Liver (tissue), 8 donors: ENCODE measurements at regions not wholly inside any gene's neighbourhood (a gene's known extent, or its start where the extent isn't known, plus 50 kb on each side); places are given as distances from the start of the nearest gene placed in this dataset.

Source experiments
- DNase-seq: peaks from one replicate; pipeline ENCODE4 v3.0.0-alpha.2; 2017; ENCODE audit warnings: low spot score
- H3K27ac ChIP-seq, 2 donors: one replicate each; pipeline ENCODE4 v1.7.0; 2013; ENCODE audit warnings: inconsistent platforms in 2 of 2, low read length in 2 of 2, control low read depth in 1 of 2, low read depth in 1 of 2, mild to moderate bottlenecking in 1 of 2
- H3K27me3 ChIP-seq, 4 donors: one replicate each; pipeline versions ENCODE4 v1.6.1 to v1.7.0; 2013; ENCODE audit warnings: low read length in 3 of 4, inconsistent platforms in 1 of 4, mild to moderate bottlenecking in 1 of 4, moderate library complexity in 1 of 4; ENCODE audit not compliant: control insufficient read depth in 4 of 4, insufficient read depth in 4 of 4
- H3K36me3 ChIP-seq, 4 donors: one replicate each; pipeline versions ENCODE4 v1.6.1 to v1.7.0; 2013; ENCODE audit warnings: low read length in 3 of 4, mild to moderate bottlenecking in 3 of 4, low read depth in 1 of 4, moderate library complexity in 1 of 4; ENCODE audit not compliant: control insufficient read depth in 4 of 4, insufficient read depth in 3 of 4
- H3K4me1 ChIP-seq, 4 donors: one replicate each; pipeline versions ENCODE4 v1.6.1 to v1.7.0; 2013; ENCODE audit warnings: low read length in 3 of 4, mild to moderate bottlenecking in 3 of 4, moderate library complexity in 1 of 4; ENCODE audit not compliant: control insufficient read depth in 4 of 4, insufficient read depth in 4 of 4
- H3K4me3 ChIP-seq, 3 donors: one replicate each; pipeline versions ENCODE4 v1.6.1 to v1.7.0; 2013; ENCODE audit warnings: low read length in 3 of 3, control low read depth in 1 of 3, low read depth in 1 of 3, mild to moderate bottlenecking in 1 of 3
- H3K9ac ChIP-seq, 2 donors: one replicate each; pipeline ENCODE4 v1.7.0; 2013; ENCODE audit warnings: low read length in 2 of 2, mild to moderate bottlenecking in 2 of 2, moderate library complexity in 2 of 2, control low read depth in 1 of 2, low read depth in 1 of 2
- H3K9me3 ChIP-seq, 4 donors: one replicate each; pipeline versions ENCODE4 v1.6.1 to v1.7.0; 2013; ENCODE audit warnings: low read length in 3 of 4; ENCODE audit not compliant: control insufficient read depth in 4 of 4
- FOXA1 ChIP-seq: IDR thresholded peaks from 2 replicates; pipeline ENCODE4 v1.6.1; 2016; ENCODE audit warnings: antibody characterized with exemption
- FOXA2 ChIP-seq: IDR thresholded peaks from 2 replicates; pipeline ENCODE4 v1.6.1; 2016; ENCODE audit warnings: antibody characterized with exemption
- HNF4A ChIP-seq, 2 donors: conservative IDR thresholded peaks; 2 replicates each; pipeline ENCODE4 v1.6.1; 2016; ENCODE audit warnings: antibody characterized with exemption in 2 of 2, mild to moderate bottlenecking in 2 of 2
- HNF4G ChIP-seq: IDR thresholded peaks from 2 replicates; pipeline ENCODE4 v1.6.1; 2016; ENCODE audit warnings: antibody characterized with exemption
- JUND ChIP-seq, 2 donors: IDR thresholded peaks; 2 replicates each; pipeline ENCODE4 v1.6.1; 2016; ENCODE audit warnings: antibody characterized with exemption in 2 of 2
- NR2F2 ChIP-seq: IDR thresholded peaks from 2 replicates; pipeline ENCODE4 v1.6.1; 2016; ENCODE audit warnings: antibody characterized with exemption
- RXRA ChIP-seq, 2 donors: IDR thresholded peaks; 2 replicates each; pipeline ENCODE4 v1.6.1; 2017 to 2018; ENCODE audit warnings: antibody characterized with exemption in 2 of 2, mild to moderate bottlenecking in 1 of 2
- SP1 ChIP-seq: IDR thresholded peaks from 2 replicates; pipeline ENCODE4 v1.6.1; 2018; ENCODE audit warnings: antibody characterized with exemption, mild to moderate bottlenecking
- YY1 ChIP-seq: IDR thresholded peaks from 2 replicates; pipeline ENCODE4 v1.6.1; 2016; ENCODE audit warnings: antibody characterized with exemption, mild to moderate bottlenecking
- WGBS: extraction: QIAGEN DNeasy Blood & Tissue Kit; methylation state at CpG from one replicate; pipeline ENCODE4 v1.1.7; 2013; 5-methylcytosine and 5-hydroxymethylcytosine counted together
- TF ChIP-seq, protein P1 (sequence below): IDR thresholded peaks from 2 replicates; pipeline ENCODE4 v1.6.1; 2016; ENCODE audit warnings: antibody characterized with exemption
- TF ChIP-seq, protein P2 (sequence below): IDR thresholded peaks from 2 replicates; pipeline ENCODE4 v1.6.1; 2016; ENCODE audit warnings: antibody characterized with exemption
- TF ChIP-seq, protein P3 (sequence below): fragments of 150-350 bp; IDR thresholded peaks from 2 replicates; pipeline ENCODE4 v1.5.1; 2017; ENCODE audit warnings: improper control_type of control experiment, low read depth, low read length; ENCODE audit not compliant: missing input control
- TF ChIP-seq, protein P4 (sequence below): IDR thresholded peaks from 2 replicates; pipeline ENCODE4 v1.6.1; 2016; ENCODE audit warnings: antibody characterized with exemption
- donor health status: healthy.
- donor health status: healthy.
- donor health status: healthy.
- donor health status: healthy.
- donor health status: healthy.

DNA sequence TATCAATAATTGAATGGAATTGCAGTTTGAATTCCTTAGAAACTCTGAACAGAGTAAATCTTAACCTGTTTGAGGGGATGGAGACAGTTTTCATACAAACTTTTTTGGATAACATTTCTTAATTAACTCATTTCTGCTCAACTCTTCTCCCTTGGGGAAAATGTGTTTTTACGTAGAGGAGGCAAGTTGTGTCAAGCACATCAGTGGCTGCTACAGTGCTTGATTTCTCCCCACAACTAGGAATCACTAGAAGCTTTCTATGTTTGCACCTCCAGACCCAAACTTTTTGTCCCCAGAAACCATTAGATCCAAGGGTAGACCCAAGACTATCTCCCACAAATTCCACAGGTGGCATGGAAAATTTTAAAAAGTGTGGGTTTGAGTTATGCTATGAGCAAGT, 658.9 kb upstream of the FSHR start:
- H3K4me1 ChIP-seq = no peaks in the 10 kb centered on the region
- no peaks in the 10 kb centered on the region for H3K36me3 ChIP-seq
- H3K9ac ChIP-seq = no peak overlapping the region
- 77% methylated on average over 1 of the region's 1 CpG for WGBS
- H3K9me3 ChIP-seq = no peaks in the 10 kb centered on the region
- no peak for DNase-seq
- TF ChIP-seq, protein P1, sequence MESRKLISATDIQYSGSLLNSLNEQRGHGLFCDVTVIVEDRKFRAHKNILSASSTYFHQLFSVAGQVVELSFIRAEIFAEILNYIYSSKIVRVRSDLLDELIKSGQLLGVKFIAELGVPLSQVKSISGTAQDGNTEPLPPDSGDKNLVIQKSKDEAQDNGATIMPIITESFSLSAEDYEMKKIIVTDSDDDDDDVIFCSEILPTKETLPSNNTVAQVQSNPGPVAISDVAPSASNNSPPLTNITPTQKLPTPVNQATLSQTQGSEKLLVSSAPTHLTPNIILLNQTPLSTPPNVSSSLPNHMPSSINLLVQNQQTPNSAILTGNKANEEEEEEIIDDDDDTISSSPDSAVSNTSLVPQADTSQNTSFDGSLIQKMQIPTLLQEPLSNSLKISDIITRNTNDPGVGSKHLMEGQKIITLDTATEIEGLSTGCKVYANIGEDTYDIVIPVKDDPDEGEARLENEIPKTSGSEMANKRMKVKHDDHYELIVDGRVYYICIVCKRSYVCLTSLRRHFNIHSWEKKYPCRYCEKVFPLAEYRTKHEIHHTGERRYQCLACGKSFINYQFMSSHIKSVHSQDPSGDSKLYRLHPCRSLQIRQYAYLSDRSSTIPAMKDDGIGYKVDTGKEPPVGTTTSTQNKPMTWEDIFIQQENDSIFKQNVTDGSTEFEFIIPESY = no peak
- TF ChIP-seq FOXA2 = no peak
- TF ChIP-seq HNF4G = no peak
- TF ChIP-seq, protein P2, sequence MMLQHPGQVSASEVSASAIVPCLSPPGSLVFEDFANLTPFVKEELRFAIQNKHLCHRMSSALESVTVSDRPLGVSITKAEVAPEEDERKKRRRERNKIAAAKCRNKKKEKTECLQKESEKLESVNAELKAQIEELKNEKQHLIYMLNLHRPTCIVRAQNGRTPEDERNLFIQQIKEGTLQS = no peak
- no peak for TF ChIP-seq YY1
- TF ChIP-seq, protein P3, sequence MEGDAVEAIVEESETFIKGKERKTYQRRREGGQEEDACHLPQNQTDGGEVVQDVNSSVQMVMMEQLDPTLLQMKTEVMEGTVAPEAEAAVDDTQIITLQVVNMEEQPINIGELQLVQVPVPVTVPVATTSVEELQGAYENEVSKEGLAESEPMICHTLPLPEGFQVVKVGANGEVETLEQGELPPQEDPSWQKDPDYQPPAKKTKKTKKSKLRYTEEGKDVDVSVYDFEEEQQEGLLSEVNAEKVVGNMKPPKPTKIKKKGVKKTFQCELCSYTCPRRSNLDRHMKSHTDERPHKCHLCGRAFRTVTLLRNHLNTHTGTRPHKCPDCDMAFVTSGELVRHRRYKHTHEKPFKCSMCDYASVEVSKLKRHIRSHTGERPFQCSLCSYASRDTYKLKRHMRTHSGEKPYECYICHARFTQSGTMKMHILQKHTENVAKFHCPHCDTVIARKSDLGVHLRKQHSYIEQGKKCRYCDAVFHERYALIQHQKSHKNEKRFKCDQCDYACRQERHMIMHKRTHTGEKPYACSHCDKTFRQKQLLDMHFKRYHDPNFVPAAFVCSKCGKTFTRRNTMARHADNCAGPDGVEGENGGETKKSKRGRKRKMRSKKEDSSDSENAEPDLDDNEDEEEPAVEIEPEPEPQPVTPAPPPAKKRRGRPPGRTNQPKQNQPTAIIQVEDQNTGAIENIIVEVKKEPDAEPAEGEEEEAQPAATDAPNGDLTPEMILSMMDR = no peak
- H3K27ac ChIP-seq = no peak overlapping the region
- H3K27me3 ChIP-seq = no peaks in the 10 kb centered on the region
- no peak overlapping the region for H3K4me3 ChIP-seq

DNA sequence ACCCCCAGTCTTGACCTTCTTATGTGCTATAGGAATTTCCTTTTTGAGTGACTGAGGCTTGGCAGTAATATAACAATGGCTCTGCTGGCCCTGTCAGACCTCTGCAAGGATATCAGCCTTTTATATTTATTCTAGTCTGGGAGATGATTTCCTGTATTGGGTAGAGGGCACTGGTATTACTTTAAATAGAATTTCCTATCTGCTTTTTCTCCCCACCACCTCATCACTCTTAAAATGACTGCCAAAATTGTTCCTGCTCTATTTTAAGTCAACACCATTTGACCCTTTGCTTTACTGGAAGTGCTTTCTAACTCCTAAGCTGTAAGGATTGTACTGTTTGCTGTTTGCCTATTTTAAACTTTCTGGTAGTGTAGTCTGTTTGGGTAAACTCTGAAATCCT, 658.4 kb upstream of the FSHR start:
- no peak overlapping the region for H3K27ac ChIP-seq
- no peak for DNase-seq

DNA sequence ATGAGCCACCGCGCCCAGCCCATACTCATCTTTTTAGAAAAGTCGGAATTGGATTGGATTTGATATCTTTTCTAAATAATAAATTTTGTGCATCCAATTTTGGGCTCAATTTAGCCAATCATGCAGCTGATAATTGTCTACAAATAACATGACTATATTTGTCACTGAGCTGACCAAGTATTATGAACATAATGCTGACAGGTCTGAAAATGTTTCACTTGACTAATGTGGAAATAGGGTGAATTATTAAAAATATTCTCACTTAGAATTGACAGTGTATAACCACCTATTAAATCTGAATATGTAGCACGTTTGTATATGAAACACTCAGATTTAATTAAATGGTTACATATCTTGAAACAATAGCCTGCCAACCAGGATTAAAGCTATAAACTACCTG, 657.2 kb upstream of the FSHR start:
- TF ChIP-seq, protein P3 = no peak
- TF ChIP-seq, protein P4, sequence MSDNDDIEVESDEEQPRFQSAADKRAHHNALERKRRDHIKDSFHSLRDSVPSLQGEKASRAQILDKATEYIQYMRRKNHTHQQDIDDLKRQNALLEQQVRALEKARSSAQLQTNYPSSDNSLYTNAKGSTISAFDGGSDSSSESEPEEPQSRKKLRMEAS = no peak
- TF ChIP-seq HNF4A (conservative IDR thresholded peaks at IDR 0.05) (no peak), HNF4G (no peak), RXRA (IDR thresholded peaks at IDR 0.05) (no peak), NR2F2 (no peak), FOXA2 (no peak), JUND (IDR thresholded peaks at IDR 0.05) (no peak), SP1 (no peak), YY1 (no peak), FOXA1 (no peak)
- TF ChIP-seq, protein P1 = no peak
- Histone ChIP-seq H3K9me3 (no peaks in the 10 kb centered on the region), H3K36me3 (no peaks in the 10 kb centered on the region), H3K9ac (no peak overlapping the region), H3K4me1 (no peaks in the 10 kb centered on the region), H3K27me3 (no peaks in the 10 kb centered on the region), H3K4me3 (no peak overlapping the region), H3K27ac (no peak overlapping the region)
- 83% methylated on average over 4 of the region's 4 CpGs for WGBS
- no peak for DNase-seq

More for the DNA sequence above, 658.4 kb upstream of the FSHR start:
- no peaks in the 10 kb centered on the region for H3K36me3 ChIP-seq
- no peaks in the 10 kb centered on the region for H3K9me3 ChIP-seq
- no peak for TF ChIP-seq HNF4G
- no peaks in the 10 kb centered on the region for H3K4me1 ChIP-seq
- no peak overlapping the region for H3K9ac ChIP-seq
- no peak overlapping the region for H3K4me3 ChIP-seq
- no peaks in the 10 kb centered on the region for H3K27me3 ChIP-seq
